GM12878 (cell line): ENCODE measurements at regions not wholly inside any gene's neighbourhood (a gene's known extent, or its start where the extent isn't known, plus 50 kb on each side); places are given as distances from the start of the nearest gene placed in this dataset.

Experiments used
- ATAC-seq: fragments of 200-7000 bp; cut with Tn5 transposase; 3 replicates; pipeline ENCODE4 v1.9.1; 2020; ENCODE audit warnings: mild to moderate bottlenecking, moderate library complexity
- BruUV-seq: library from RNA; stranded (reverse); fragments of 400-500 nt; replicated peaks from 2 replicates; lab custom pipeline; 2021; lab: Mats Ljungman, UMichigan
- CTCF ChIA-PET: fragments of 300-600 bp; sonication (Branson Sonifier 250); formaldehyde crosslinking; extraction: SDS; loops from one replicate; lab custom pipeline; 2021; ENCODE audit warnings: inconsistent platforms; lab: Yijun Ruan, JAX
- POLR2A ChIA-PET: fragments of 350-600 bp; formaldehyde crosslinking; extraction: SDS; loops from one replicate; lab custom pipeline; 2021; ENCODE audit warnings: inconsistent platforms; lab: Charles Lee
- RAD21 ChIA-PET: fragments of 300-600 bp; sonication (Branson Sonifier 250); formaldehyde crosslinking; loops from one replicate; lab custom pipeline; 2023; ENCODE audit warnings: antibody characterized with exemption; ENCODE audit not compliant: unreplicated experiment; lab: Charles Lee
- SMC1A ChIA-PET: fragments of 300-600 bp; sonication (Branson Sonifier 250); formaldehyde crosslinking; loops from one replicate; lab custom pipeline; 2023; ENCODE audit not compliant: unreplicated experiment, uncharacterized antibody; lab: Charles Lee
- DNase-seq: peaks from one replicate; pipeline ENCODE4 v3.0.0-alpha.2; 2011; ENCODE audit warnings: low read depth, low spot score
- FAIRE-seq: peaks from 3 replicates; lab custom pipeline; 2011; peaks lifted over from hg19 to GRCh38; lab: Jason Lieb, UNC
- H2AFZ ChIP-seq: 2 replicates; pipeline ENCODE4 v1.6.0; 2011; ENCODE audit warnings: low read depth, low read length, control low read depth; ENCODE audit not compliant: control insufficient read depth
- H3K27ac ChIP-seq: 2 replicates; pipeline ENCODE4 v1.5.1; 2011; ENCODE audit warnings: control low read depth; ENCODE audit not compliant: control insufficient read depth, insufficient read depth
- H3K27me3 ChIP-seq, 2 experiments: replicated peaks in 1 of 2; 2 replicates each; pipeline versions ENCODE4 v1.6.0 to v1.6.1; 2011; ENCODE audit warnings: low read length in 1 of 2; ENCODE audit not compliant: control insufficient read depth in 2 of 2, insufficient read depth in 2 of 2
- H3K36me3 ChIP-seq, 2 experiments: 2 replicates each; pipeline ENCODE4 v1.5.1; 2011; ENCODE audit warnings: low read length in 1 of 2; ENCODE audit not compliant: control insufficient read depth in 2 of 2, insufficient read depth in 2 of 2
- H3K4me1 ChIP-seq: 2 replicates; pipeline ENCODE4 v1.6.1; 2011; ENCODE audit warnings: mild to moderate bottlenecking, low read length, moderate library complexity, mixed read lengths; ENCODE audit not compliant: control insufficient read depth, insufficient read depth
- H3K4me2 ChIP-seq: 2 replicates; pipeline ENCODE4 v1.6.0; 2011; ENCODE audit warnings: control low read depth; ENCODE audit not compliant: control insufficient read depth, insufficient read depth
- H3K4me3 ChIP-seq: fragments of 200-600 bp; sonication (generic); 2 replicates; pipeline ENCODE4 v1.5.1; 2016
- H3K79me2 ChIP-seq: 2 replicates; pipeline ENCODE4 v1.6.0; 2011; ENCODE audit warnings: low read length; ENCODE audit not compliant: control insufficient read depth, insufficient read depth
- H3K9ac ChIP-seq: 2 replicates; pipeline ENCODE4 v1.8.0; 2011; ENCODE audit warnings: low read length, control low read depth, mixed read lengths; ENCODE audit not compliant: control insufficient read depth, insufficient read depth
- H3K9me3 ChIP-seq: replicated peaks from 3 replicates; pipeline ENCODE4 v1.5.1; 2011; ENCODE audit warnings: mild to moderate bottlenecking, low read length; ENCODE audit not compliant: control insufficient read depth, insufficient read depth
- H4K20me1 ChIP-seq: 2 replicates; pipeline ENCODE4 v1.6.0; 2011; ENCODE audit not compliant: control insufficient read depth, insufficient read depth
- ATF7 ChIP-seq: fragments of 450-650 bp; IDR thresholded peaks from 2 replicates; pipeline ENCODE4 v1.6.1; 2016; ENCODE audit warnings: low read depth, mild to moderate bottlenecking
- BMI1 ChIP-seq: fragments of 450-650 bp; IDR thresholded peaks from 2 replicates; pipeline ENCODE4 v1.6.1; 2016; ENCODE audit warnings: mild to moderate bottlenecking, moderate library complexity, borderline replicate concordance
- CHD1 ChIP-seq: IDR thresholded peaks from 2 replicates; pipeline ENCODE4 v1.6.1; 2012; ENCODE audit warnings: low read depth, low read length, improper control_type of control experiment
- E2F4 ChIP-seq: IDR thresholded peaks from 2 replicates; pipeline ENCODE4 v1.6.1; 2012; ENCODE audit warnings: low read depth, low read length, improper control_type of control experiment
- ESRRA ChIP-seq: IDR thresholded peaks from 2 replicates; pipeline ENCODE4 v1.6.1; 2012; ENCODE audit warnings: mild to moderate bottlenecking, low read length, improper control_type of control experiment
- ETV6 ChIP-seq, 2 experiments: fragments of 450-650 bp in 1 of 2; IDR thresholded peaks in 1 of 2; conservative IDR thresholded peaks in 1 of 2; 2 replicates each; pipeline ENCODE4 v1.6.1; 2014; ENCODE audit warnings: antibody characterized with exemption in 1 of 2, borderline replicate concordance in 1 of 2, low read depth in 1 of 2, mild to moderate bottlenecking in 1 of 2, moderate library complexity in 1 of 2
- EZH2 ChIP-seq: IDR thresholded peaks from 2 replicates; pipeline ENCODE4 v1.6.1; 2012; ENCODE audit warnings: low read depth, mild to moderate bottlenecking, control low read depth, inconsistent platforms, low read length, borderline replicate concordance; ENCODE audit not compliant: control insufficient read depth
- HDAC6 ChIP-seq: fragments of 200-600 bp; sonication (generic); IDR thresholded peaks from one replicate; pipeline ENCODE4 v1.8.0; 2017; ENCODE audit warnings: antibody characterized with exemption; ENCODE audit not compliant: unreplicated experiment
- LARP7 ChIP-seq: fragments of 450-650 bp; IDR thresholded peaks from 2 replicates; pipeline ENCODE4 v1.6.1; 2017; ENCODE audit warnings: mild to moderate bottlenecking
- MAX ChIP-seq: IDR thresholded peaks from 2 replicates; pipeline ENCODE4 v1.6.1; 2012; ENCODE audit warnings: low read depth, low read length, improper control_type of control experiment
- MLLT1 ChIP-seq: fragments of 450-650 bp; IDR thresholded peaks from 2 replicates; pipeline ENCODE4 v1.6.1; 2016; ENCODE audit warnings: mild to moderate bottlenecking
- MXI1 ChIP-seq: fragments of 150-350 bp; IDR thresholded peaks from 2 replicates; pipeline ENCODE4 v1.6.1; 2011; ENCODE audit warnings: low read depth, mild to moderate bottlenecking, inconsistent platforms, low read length, improper control_type of control experiment
- PKNOX1 ChIP-seq: fragments of 450-650 bp; IDR thresholded peaks from 2 replicates; pipeline ENCODE4 v1.6.1; 2016; ENCODE audit warnings: mild to moderate bottlenecking
- POLR2AphosphoS5 ChIP-seq: IDR thresholded peaks from 2 replicates; pipeline ENCODE4 v1.6.1; 2011; ENCODE audit warnings: mild to moderate bottlenecking, low read length, inconsistent platforms
- RELB ChIP-seq: fragments of 450-650 bp; IDR thresholded peaks from 2 replicates; pipeline ENCODE4 v1.6.1; 2017; ENCODE audit warnings: low read depth, mild to moderate bottlenecking, moderate library complexity
- SMC3 ChIP-seq: IDR thresholded peaks from 2 replicates; pipeline ENCODE4 v1.6.1; 2011; ENCODE audit warnings: low read length, improper control_type of control experiment, borderline replicate concordance
- TCF7 ChIP-seq: IDR thresholded peaks from 2 replicates; pipeline ENCODE4 v1.6.1; 2014; ENCODE audit warnings: antibody characterized with exemption, borderline replicate concordance
- ZNF24 ChIP-seq: fragments of 450-650 bp; IDR thresholded peaks from 2 replicates; pipeline ENCODE4 v1.6.1; 2017; ENCODE audit warnings: antibody characterized with exemption, mild to moderate bottlenecking
- ZNF384 ChIP-seq: IDR thresholded peaks from 2 replicates; pipeline ENCODE4 v1.6.1; 2012; ENCODE audit warnings: low read depth, mild to moderate bottlenecking, low read length, improper control_type of control experiment, borderline replicate concordance
- WGBS: methylation state at CpG from one replicate; pipeline ENCODE4 v1.1.6; 2016; ENCODE audit warnings: low lambda C conversion rate; ENCODE audit not compliant: insufficient replicate concordance, insufficient coverage; ENCODE audit errors: missing lambda C conversion rate; 5-methylcytosine and 5-hydroxymethylcytosine counted together
- in situ Hi-C: fragments of 300-500 bp; cut with MboI; formaldehyde crosslinking; loops from 9 replicates; pipeline ENCODE4 v1.14.3; 2018; ENCODE audit warnings: mixed read lengths
- intact Hi-C: fragments of 100-400 bp; cut with micrococcal nuclease; formaldehyde crosslinking; loops from one replicate; pipeline ENCODE4 v1.14.2; 2022; ENCODE audit not compliant: unreplicated experiment

- intact Hi-C loops: no loop called here
- RAD21 ChIA-PET: no interaction called here
- H4K20me1 ChIP-seq: no peaks in the 10 kb centered on the region
- in situ Hi-C loops: no loop called here
- FAIRE-seq (no peak), DNase-seq (no peak), ATAC-seq (no peak)
- no peaks in the 10 kb centered on the region for H3K9me3 ChIP-seq
- H3K36me3 ChIP-seq: no peaks in the 10 kb centered on the region
- H3K4me1 ChIP-seq: no peaks in the 10 kb centered on the region
- peaks cover 0 to 2% of the 10 kb centered on the region in 2 experiments; a peak in 1 of 4 replicates for H3K27me3 ChIP-seq
- no peak overlapping the region for H2AFZ ChIP-seq
- CTCF ChIA-PET: no interaction called here
- SMC1A ChIA-PET: no interaction called here
- no peak overlapping the region for H3K4me2 ChIP-seq
- TF ChIP-seq RELB: no peak
- no peak for TF ChIP-seq ESRRA
- TF ChIP-seq TCF7: no peak
- no peak for TF ChIP-seq ATF7
- no peak for TF ChIP-seq PKNOX1
- no peak for TF ChIP-seq LARP7
- no peak for TF ChIP-seq EZH2
- no peak for TF ChIP-seq MXI1
- TF ChIP-seq SMC3: no peak
- TF ChIP-seq HDAC6: no peak
- TF ChIP-seq ZNF384: no peak
- no peak for TF ChIP-seq ETV6 (conservative IDR thresholded peaks at IDR 0.05 in 1 of 2, IDR thresholded peaks at IDR 0.05 in 1 of 2; ENCODE audit: borderline replicate concordance in 1 of 2, low read depth in 1 of 2)
- no peak for TF ChIP-seq CHD1
- TF ChIP-seq ZNF24: no peak
- no peak for TF ChIP-seq MAX
- no peak for TF ChIP-seq MLLT1
- TF ChIP-seq BMI1: no peak
- TF ChIP-seq E2F4: no peak
- no peak for TF ChIP-seq POLR2AphosphoS5
- no TSS peak for BruUV-seq
- H3K27ac ChIP-seq: no peak overlapping the region
- H3K4me3 ChIP-seq: no peak overlapping the region
- H3K9ac ChIP-seq: no peak overlapping the region
- no peaks in the 10 kb centered on the region for H3K79me2 ChIP-seq
- WGBS: 0% methylated on average over 1 of the region's 1 CpG
- POLR2A ChIA-PET: no interaction called here
Observed at GRCh38 chr2:160955578-160955977, 204.7 kb upstream of the TANK start.
